ENCODE measurements at regions not wholly inside any gene's neighbourhood (a gene's known extent, or its start where the extent isn't known, plus 50 kb on each side); places are given as distances from the start of the nearest gene placed in this dataset.

DNA sequence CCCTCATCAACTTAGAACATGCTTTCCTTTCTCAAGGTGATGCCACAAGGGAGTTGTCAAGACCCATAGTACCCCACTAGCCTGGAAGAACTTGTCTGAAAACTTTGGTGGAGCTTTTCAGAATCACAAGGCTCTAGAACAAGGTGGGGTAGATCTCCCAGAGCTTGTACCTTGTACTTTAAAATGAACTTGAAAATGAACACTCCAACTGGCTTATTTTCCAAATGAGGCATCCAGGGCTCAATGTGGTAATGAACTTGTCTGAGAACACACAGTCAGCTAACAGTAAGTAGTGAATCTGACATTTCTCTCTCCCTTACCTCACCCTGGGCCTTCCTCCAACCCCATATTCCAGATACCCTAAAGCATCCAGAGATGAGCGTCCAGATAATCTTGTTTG lies 81.8 kb upstream of the THBS1 start:
- H3K4me2 ChIP-seq (ENCODE audit: low read depth, low read length), result no peak overlapping the region
- ChIA-PET POLR2A (no interaction called here), CTCF (ENCODE audit: low intra/inter-chr PET ratio, low total read pairs) (no interaction called here)
- H2AFZ ChIP-seq (ENCODE audit: low read length), result no peak overlapping the region
- 61% methylated on average over 1 of the region's 1 CpG for whole genome bisulfite sequencing (ENCODE audit: low lambda C conversion rate)
- DNase-seq (ENCODE audit: low spot score) (no peak), ATAC-seq (no peak), FAIRE-seq (no peak)
- BruUV-seq (replicated peaks), result no TSS peak
- no peaks in the 10 kb centered on the region for H3K4me1 ChIP-seq (ENCODE audit: insufficient read depth, low read length)
- H3K27ac ChIP-seq (ENCODE audit: extremely low read length, insufficient read depth, low read length), result no peak overlapping the region
- in situ Hi-C loops (cut with HindIII; ENCODE audit: extremely low pct_ligation_motif_present, low pct_unique_long_range_greater_than_20kb), result no loop called here
- H3K79me2 ChIP-seq (ENCODE audit: insufficient read depth, low read length), result no peaks in the 10 kb centered on the region
- H3K9me3 ChIP-seq (ENCODE audit: low read length), result no peaks in the 10 kb centered on the region
- H3K9ac ChIP-seq (ENCODE audit: insufficient read depth, low read depth, low read length), result no peak overlapping the region
- H3K27me3 ChIP-seq (ENCODE audit: control insufficient read depth in 1 of 2, insufficient read depth in 2 of 2, low read length in 2 of 2), result peaks cover 0 to 11% of the 10 kb centered on the region in 2 experiments; a peak in 2 of 5 replicates
- H3K36me3 ChIP-seq (replicated peaks in 1 of 2; ENCODE audit: control insufficient read depth in 1 of 2, insufficient read depth in 2 of 2, low read length in 2 of 2), result no peaks in the 10 kb centered on the region
- TF ChIP-seq ZNF543 (CRISPR knock-in tag; IDR thresholded peaks at IDR 0.05) (no peak), ATRX (CRISPR knock-in tag; IDR thresholded peaks at IDR 0.05; ENCODE audit: borderline replicate concordance) (no peak), KAT2B (IDR thresholded peaks at IDR 0.05; ENCODE audit: borderline replicate concordance, low read depth, low read length) (no peak), ZNF446 (CRISPR knock-in tag; IDR thresholded peaks at IDR 0.05) (no peak), NR0B2 (CRISPR knock-in tag; IDR thresholded peaks at IDR 0.05) (no peak)
- no peak overlapping the region for H3K4me3 ChIP-seq (replicated peaks in 1 of 3; ENCODE audit: insufficient read depth in 1 of 3, low read depth in 2 of 3, low read length in 3 of 3)
- intact Hi-C loops (cut with micrococcal nuclease; ENCODE audit: unreplicated experiment), result no loop called here
- H4K20me1 ChIP-seq (ENCODE audit: insufficient read depth, low read length), result no peaks in the 10 kb centered on the region

DNA sequence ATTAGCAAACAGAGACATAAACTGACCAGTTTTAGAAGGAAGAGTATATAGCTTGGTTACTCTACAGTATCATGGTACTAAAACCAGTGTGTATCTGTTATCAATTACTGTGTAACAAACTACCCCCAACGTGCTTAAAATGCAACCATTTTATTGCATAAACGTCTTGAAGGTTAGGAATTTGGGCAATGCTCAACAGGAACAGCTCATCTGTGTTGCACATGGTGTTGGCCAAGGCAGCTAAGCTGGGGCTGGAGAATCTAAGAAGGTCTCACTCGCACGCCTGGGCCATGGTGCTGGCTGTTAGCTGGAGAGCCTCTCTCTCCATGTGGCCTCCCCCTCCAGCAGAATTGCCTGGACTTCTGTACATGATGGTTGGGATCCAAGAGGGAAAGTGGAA lies 81.2 kb upstream of the THBS1 start:
- H3K9me3 ChIP-seq (ENCODE audit: low read length), result no peaks in the 10 kb centered on the region
- in situ Hi-C loops (cut with HindIII; ENCODE audit: extremely low pct_ligation_motif_present, low pct_unique_long_range_greater_than_20kb) (no loop called here), intact Hi-C loops (cut with micrococcal nuclease; ENCODE audit: unreplicated experiment) (no loop called here)
- H3K79me2 ChIP-seq (ENCODE audit: insufficient read depth, low read length), result no peaks in the 10 kb centered on the region
- CTCF ChIA-PET (ENCODE audit: low intra/inter-chr PET ratio, low total read pairs), result no interaction called here
- H3K27ac ChIP-seq (ENCODE audit: extremely low read length, insufficient read depth, low read length), result no peak overlapping the region
- peaks cover 0 to 11% of the 10 kb centered on the region in 2 experiments; a peak in 2 of 5 replicates for H3K27me3 ChIP-seq (ENCODE audit: control insufficient read depth in 1 of 2, insufficient read depth in 2 of 2, low read length in 2 of 2)
- FAIRE-seq (no peak), ATAC-seq (no peak), DNase-seq (ENCODE audit: low spot score) (no peak)
- H3K36me3 ChIP-seq (replicated peaks in 1 of 2; ENCODE audit: control insufficient read depth in 1 of 2, insufficient read depth in 2 of 2, low read length in 2 of 2), result no peaks in the 10 kb centered on the region
- 57% methylated on average over 4 of the region's 4 CpGs for WGBS (ENCODE audit: low lambda C conversion rate)
- H2AFZ ChIP-seq (ENCODE audit: low read length), result no peak overlapping the region
- BruUV-seq (replicated peaks), result no TSS peak
- H3K4me2 ChIP-seq (ENCODE audit: low read depth, low read length), result no peak overlapping the region
- POLR2A ChIA-PET, result no interaction called here
- H4K20me1 ChIP-seq (ENCODE audit: insufficient read depth, low read length), result no peaks in the 10 kb centered on the region
- H3K9ac ChIP-seq (ENCODE audit: insufficient read depth, low read depth, low read length), result no peak overlapping the region
- H3K4me1 ChIP-seq (ENCODE audit: insufficient read depth, low read length), result no peaks in the 10 kb centered on the region
- no peak overlapping the region for H3K4me3 ChIP-seq (replicated peaks in 1 of 3; ENCODE audit: insufficient read depth in 1 of 3, low read depth in 2 of 3, low read length in 3 of 3)
- no peak for TF ChIP-seq PHF21A (CRISPR knock-in tag; IDR thresholded peaks at IDR 0.05)
- no peak for TF ChIP-seq ZNF263 (CRISPR knock-in tag; IDR thresholded peaks at IDR 0.05)
- TF ChIP-seq, protein P1, sequence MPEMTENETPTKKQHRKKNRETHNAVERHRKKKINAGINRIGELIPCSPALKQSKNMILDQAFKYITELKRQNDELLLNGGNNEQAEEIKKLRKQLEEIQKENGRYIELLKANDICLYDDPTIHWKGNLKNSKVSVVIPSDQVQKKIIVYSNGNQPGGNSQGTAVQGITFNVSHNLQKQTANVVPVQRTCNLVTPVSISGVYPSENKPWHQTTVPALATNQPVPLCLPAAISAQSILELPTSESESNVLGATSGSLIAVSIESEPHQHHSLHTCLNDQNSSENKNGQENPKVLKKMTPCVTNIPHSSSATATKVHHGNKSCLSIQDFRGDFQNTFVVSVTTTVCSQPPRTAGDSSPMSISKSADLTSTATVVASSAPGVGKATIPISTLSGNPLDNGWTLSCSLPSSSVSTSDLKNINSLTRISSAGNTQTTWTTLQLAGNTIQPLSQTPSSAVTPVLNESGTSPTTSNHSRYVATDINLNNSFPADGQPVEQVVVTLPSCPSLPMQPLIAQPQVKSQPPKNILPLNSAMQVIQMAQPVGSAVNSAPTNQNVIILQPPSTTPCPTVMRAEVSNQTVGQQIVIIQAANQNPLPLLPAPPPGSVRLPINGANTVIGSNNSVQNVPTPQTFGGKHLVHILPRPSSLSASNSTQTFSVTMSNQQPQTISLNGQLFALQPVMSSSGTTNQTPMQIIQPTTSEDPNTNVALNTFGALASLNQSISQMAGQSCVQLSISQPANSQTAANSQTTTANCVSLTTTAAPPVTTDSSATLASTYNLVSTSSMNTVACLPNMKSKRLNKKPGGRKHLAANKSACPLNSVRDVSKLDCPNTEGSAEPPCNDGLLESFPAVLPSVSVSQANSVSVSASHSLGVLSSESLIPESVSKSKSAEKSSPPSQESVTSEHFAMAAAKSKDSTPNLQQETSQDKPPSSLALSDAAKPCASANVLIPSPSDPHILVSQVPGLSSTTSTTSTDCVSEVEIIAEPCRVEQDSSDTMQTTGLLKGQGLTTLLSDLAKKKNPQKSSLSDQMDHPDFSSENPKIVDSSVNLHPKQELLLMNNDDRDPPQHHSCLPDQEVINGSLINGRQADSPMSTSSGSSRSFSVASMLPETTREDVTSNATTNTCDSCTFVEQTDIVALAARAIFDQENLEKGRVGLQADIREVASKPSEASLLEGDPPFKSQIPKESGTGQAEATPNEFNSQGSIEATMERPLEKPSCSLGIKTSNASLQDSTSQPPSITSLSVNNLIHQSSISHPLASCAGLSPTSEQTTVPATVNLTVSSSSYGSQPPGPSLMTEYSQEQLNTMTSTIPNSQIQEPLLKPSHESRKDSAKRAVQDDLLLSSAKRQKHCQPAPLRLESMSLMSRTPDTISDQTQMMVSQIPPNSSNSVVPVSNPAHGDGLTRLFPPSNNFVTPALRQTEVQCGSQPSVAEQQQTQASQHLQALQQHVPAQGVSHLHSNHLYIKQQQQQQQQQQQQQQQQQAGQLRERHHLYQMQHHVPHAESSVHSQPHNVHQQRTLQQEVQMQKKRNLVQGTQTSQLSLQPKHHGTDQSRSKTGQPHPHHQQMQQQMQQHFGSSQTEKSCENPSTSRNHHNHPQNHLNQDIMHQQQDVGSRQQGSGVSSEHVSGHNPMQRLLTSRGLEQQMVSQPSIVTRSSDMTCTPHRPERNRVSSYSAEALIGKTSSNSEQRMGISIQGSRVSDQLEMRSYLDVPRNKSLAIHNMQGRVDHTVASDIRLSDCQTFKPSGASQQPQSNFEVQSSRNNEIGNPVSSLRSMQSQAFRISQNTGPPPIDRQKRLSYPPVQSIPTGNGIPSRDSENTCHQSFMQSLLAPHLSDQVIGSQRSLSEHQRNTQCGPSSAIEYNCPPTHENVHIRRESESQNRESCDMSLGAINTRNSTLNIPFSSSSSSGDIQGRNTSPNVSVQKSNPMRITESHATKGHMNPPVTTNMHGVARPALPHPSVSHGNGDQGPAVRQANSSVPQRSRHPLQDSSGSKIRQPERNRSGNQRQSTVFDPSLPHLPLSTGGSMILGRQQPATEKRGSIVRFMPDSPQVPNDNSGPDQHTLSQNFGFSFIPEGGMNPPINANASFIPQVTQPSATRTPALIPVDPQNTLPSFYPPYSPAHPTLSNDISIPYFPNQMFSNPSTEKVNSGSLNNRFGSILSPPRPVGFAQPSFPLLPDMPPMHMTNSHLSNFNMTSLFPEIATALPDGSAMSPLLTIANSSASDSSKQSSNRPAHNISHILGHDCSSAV (CRISPR knock-in tag; IDR thresholded peaks at IDR 0.05; ENCODE audit: borderline replicate concordance), result no peak
- TF ChIP-seq ZNF296 (CRISPR knock-in tag; conservative IDR thresholded peaks at IDR 0.05), result no peak
- no peak for TF ChIP-seq KLF11 (CRISPR knock-in tag; IDR thresholded peaks at IDR 0.05)
- no peak for TF ChIP-seq KDM2A (CRISPR knock-in tag; IDR thresholded peaks at IDR 0.05; ENCODE audit: borderline replicate concordance, low read depth)
- no peak for TF ChIP-seq ZNF136 (CRISPR knock-in tag; IDR thresholded peaks at IDR 0.05; ENCODE audit: low read depth)
